Type B pancreatic cell (in vitro differentiated cells): ENCODE measurements at regions not wholly inside any gene's neighbourhood (a gene's known extent, or its start where the extent isn't known, plus 50 kb on each side); places are given as distances from the start of the nearest gene placed in this dataset.

Experiments
- DNase-seq: peaks from one replicate; pipeline ENCODE4 v3.0.0; 2021; ENCODE audit warnings: mixed read lengths; ENCODE audit not compliant: unreplicated experiment; ENCODE audit errors: extremely low spot score
- H3K27ac Mint-ChIP-seq: 2 replicates; pipeline ENCODE4 v1.8.0; 2021; ENCODE audit warnings: mild to moderate bottlenecking, mixed read lengths
- H3K27me3 Mint-ChIP-seq: 2 replicates; pipeline ENCODE4 v1.8.0; 2021; ENCODE audit warnings: mixed read lengths
- H3K36me3 Mint-ChIP-seq: 2 replicates; pipeline ENCODE4 v1.8.0; 2021; ENCODE audit warnings: mixed read lengths
- H3K4me1 Mint-ChIP-seq: one replicate; pipeline ENCODE4 v1.8.0; 2021; ENCODE audit warnings: mixed read lengths; ENCODE audit not compliant: unreplicated experiment
- H3K4me3 Mint-ChIP-seq: 2 replicates; pipeline ENCODE4 v1.8.0; 2021; ENCODE audit warnings: mild to moderate bottlenecking, mixed read lengths
- H3K9me3 Mint-ChIP-seq: 2 replicates; pipeline ENCODE4 v1.8.0; 2021; ENCODE audit warnings: mixed read lengths
- TF ChIP-seq, protein P1 (sequence below): fragments of 200-600 bp; sonication (generic); conservative IDR thresholded peaks from 2 replicates; pipeline ENCODE4 v1.5.0; 2021; ENCODE audit warnings: antibody characterized with exemption, mild to moderate bottlenecking

DNA sequence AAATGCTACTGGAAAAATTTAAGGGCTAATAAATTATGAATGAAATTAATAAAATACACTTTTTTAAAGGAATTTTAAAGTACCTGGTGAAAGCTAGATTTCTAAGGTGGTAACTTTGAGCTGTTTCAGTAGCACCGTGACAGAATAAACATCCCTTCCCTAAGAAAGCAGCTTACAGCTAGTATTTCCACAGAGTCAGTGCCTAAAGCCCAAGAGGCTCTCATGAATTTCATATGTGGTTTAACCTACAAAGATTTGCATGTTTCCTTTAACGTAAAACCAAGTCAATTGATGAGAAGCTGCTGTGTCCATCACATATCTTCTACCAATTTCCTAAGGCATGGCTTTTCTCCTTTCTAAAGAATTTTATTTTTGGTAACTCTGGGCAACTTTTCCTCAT is 56.8 kb downstream of the IFNG start:
- Mint-ChIP-seq H3K4me3 (no peak overlapping the region), H3K36me3 (no peaks in the 10 kb centered on the region), H3K27ac (no peak overlapping the region), H3K9me3 (peaks cover 5% of the 10 kb centered on the region), H3K27me3 (no peaks in the 10 kb centered on the region), H3K4me1 (peaks cover 8% of the 10 kb centered on the region)
- TF ChIP-seq, protein P1, sequence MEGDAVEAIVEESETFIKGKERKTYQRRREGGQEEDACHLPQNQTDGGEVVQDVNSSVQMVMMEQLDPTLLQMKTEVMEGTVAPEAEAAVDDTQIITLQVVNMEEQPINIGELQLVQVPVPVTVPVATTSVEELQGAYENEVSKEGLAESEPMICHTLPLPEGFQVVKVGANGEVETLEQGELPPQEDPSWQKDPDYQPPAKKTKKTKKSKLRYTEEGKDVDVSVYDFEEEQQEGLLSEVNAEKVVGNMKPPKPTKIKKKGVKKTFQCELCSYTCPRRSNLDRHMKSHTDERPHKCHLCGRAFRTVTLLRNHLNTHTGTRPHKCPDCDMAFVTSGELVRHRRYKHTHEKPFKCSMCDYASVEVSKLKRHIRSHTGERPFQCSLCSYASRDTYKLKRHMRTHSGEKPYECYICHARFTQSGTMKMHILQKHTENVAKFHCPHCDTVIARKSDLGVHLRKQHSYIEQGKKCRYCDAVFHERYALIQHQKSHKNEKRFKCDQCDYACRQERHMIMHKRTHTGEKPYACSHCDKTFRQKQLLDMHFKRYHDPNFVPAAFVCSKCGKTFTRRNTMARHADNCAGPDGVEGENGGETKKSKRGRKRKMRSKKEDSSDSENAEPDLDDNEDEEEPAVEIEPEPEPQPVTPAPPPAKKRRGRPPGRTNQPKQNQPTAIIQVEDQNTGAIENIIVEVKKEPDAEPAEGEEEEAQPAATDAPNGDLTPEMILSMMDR, result no peak
- no peak for DNase-seq

DNA sequence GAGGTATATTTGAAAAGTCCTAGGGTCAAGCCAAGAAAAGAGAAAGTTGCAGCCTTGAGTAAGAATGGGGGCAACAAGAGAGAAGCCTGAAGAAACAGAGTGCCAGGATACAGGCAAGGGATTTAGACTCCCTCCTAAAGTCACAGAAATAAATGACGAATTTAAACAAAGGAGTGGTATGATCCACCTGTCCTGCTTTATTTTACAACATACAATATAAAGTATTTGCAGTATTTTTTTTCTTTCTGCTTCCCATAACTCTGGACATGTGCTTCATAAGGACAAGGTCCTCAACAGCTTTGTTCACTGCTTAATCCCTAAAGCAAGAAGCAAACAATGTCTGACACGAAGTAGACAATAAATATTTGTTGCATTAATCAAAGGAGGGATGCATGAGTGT is 57.4 kb downstream of the IFNG start:
- Mint-ChIP-seq H3K4me1 (peaks cover 8% of the 10 kb centered on the region), H3K27me3 (no peaks in the 10 kb centered on the region), H3K27ac (no peak overlapping the region), H3K9me3 (peaks cover 5% of the 10 kb centered on the region), H3K4me3 (no peak overlapping the region), H3K36me3 (no peaks in the 10 kb centered on the region)
- TF ChIP-seq, protein P1, result no peak
- no peak for DNase-seq

DNA sequence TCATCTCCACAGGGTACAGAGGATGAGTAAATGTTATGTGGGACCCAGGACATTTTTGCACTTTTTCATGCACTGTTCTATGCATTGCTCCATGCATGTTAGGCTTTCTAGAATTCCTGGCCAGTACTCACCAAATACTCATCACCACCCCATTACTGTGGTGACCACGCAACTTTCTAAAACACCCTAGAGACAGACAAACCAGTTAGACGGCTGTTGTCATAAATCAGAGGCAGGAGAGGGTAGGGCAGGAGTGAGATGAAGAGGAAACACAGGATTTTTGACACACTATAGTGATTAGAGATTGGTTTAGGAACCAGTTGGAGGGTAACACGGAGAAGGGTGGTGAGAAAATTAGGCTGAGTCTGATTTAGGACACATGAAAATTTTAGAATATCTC is 59.3 kb downstream of the IFNG start:
- H3K9me3 Mint-ChIP-seq, result peaks cover 5% of the 10 kb centered on the region
- peaks cover 8% of the 10 kb centered on the region for H3K4me1 Mint-ChIP-seq
- peak overlapping the region; percentile 54 for H3K4me3 Mint-ChIP-seq
- TF ChIP-seq, protein P1, result no peak
- no peaks in the 10 kb centered on the region for H3K36me3 Mint-ChIP-seq
- H3K27ac Mint-ChIP-seq, result peak overlapping the region; percentile 71
- no peaks in the 10 kb centered on the region for H3K27me3 Mint-ChIP-seq
- DNase-seq, result no peak

GRCh38 chr12:68098939-68099338 is 60.6 kb downstream of the IFNG start:
- TF ChIP-seq, protein P1, result no peak
- H3K4me1 Mint-ChIP-seq, result peaks cover 8% of the 10 kb centered on the region
- H3K27me3 Mint-ChIP-seq, result no peaks in the 10 kb centered on the region
- no peak for DNase-seq
- peaks cover 5% of the 10 kb centered on the region for H3K9me3 Mint-ChIP-seq
- no peaks in the 10 kb centered on the region for H3K36me3 Mint-ChIP-seq
- no peak overlapping the region for H3K4me3 Mint-ChIP-seq
- peak overlapping the region; percentile 44 for H3K27ac Mint-ChIP-seq

- no peaks in the 10 kb centered on the region for H3K27me3 Mint-ChIP-seq
- no peaks in the 10 kb centered on the region for H3K36me3 Mint-ChIP-seq
- H3K9me3 Mint-ChIP-seq, result peaks cover 5% of the 10 kb centered on the region
- no peak for DNase-seq
- H3K4me1 Mint-ChIP-seq, result peaks cover 8% of the 10 kb centered on the region
- H3K4me3 Mint-ChIP-seq, result no peak overlapping the region
- no peak overlapping the region for H3K27ac Mint-ChIP-seq
- TF ChIP-seq, protein P1, result no peak
Measured at GRCh38 chr12:68097386-68097785, 62.2 kb downstream of the IFNG start.
